H9 (cell line): ENCODE measurements at regions not wholly inside any gene's neighbourhood (a gene's known extent, or its start where the extent isn't known, plus 50 kb on each side); places are given as distances from the start of the nearest gene placed in this dataset.

Experiments
- DNase-seq: peaks from one replicate; pipeline ENCODE4 v3.0.0-alpha.2; 2017
- H2AFZ ChIP-seq: one replicate; pipeline ENCODE4 v1.6.1; 2013; ENCODE audit warnings: mild to moderate bottlenecking, low read length, control low read depth, moderate library complexity
- H2AK5ac ChIP-seq: 2 replicates; pipeline ENCODE4 v1.6.1; 2013; ENCODE audit warnings: low read length, control low read depth, mixed read lengths; ENCODE audit not compliant: insufficient read length
- H2BK120ac ChIP-seq: one replicate; pipeline ENCODE4 v1.6.1; 2013; ENCODE audit warnings: low read depth, mild to moderate bottlenecking, low read length, control low read depth, inconsistent platforms; ENCODE audit not compliant: poor library complexity, severe bottlenecking
- H2BK12ac ChIP-seq: 2 replicates; pipeline ENCODE4 v1.6.1; 2013; ENCODE audit warnings: low read length, control low read depth, mixed read lengths, low read depth; ENCODE audit not compliant: insufficient read length
- H2BK15ac ChIP-seq: 2 replicates; pipeline ENCODE4 v1.6.1; 2013; ENCODE audit warnings: low read depth, low read length, control low read depth
- H2BK20ac ChIP-seq: one replicate; pipeline ENCODE4 v1.6.1; 2013; ENCODE audit warnings: low read depth, mild to moderate bottlenecking, low read length, control low read depth, inconsistent platforms; ENCODE audit not compliant: poor library complexity, severe bottlenecking
- H2BK5ac ChIP-seq: 2 replicates; pipeline ENCODE4 v1.6.1; 2013; ENCODE audit warnings: low read length, control low read depth, mixed read lengths; ENCODE audit not compliant: insufficient read length
- H3K14ac ChIP-seq: 2 replicates; pipeline ENCODE4 v1.6.1; 2013; ENCODE audit warnings: low read length, control low read depth; ENCODE audit not compliant: insufficient read depth
- H3K18ac ChIP-seq: 2 replicates; pipeline ENCODE4 v1.6.1; 2013; ENCODE audit warnings: low read depth, mild to moderate bottlenecking, mixed read lengths, low read length, control low read depth; ENCODE audit not compliant: insufficient read length
- H3K23ac ChIP-seq: 2 replicates; pipeline ENCODE4 v1.6.1; 2013; ENCODE audit warnings: low read length, control low read depth, mixed read lengths, low read depth; ENCODE audit not compliant: insufficient read length
- H3K23me2 ChIP-seq: 2 replicates; pipeline ENCODE4 v1.6.1; 2013; ENCODE audit warnings: low read depth, mild to moderate bottlenecking, mixed read lengths, low read length, control low read depth; ENCODE audit not compliant: insufficient read length, poor library complexity, severe bottlenecking
- H3K27ac ChIP-seq: 2 replicates; pipeline ENCODE4 v1.5.1; 2013; ENCODE audit warnings: low read length, control low read depth, mixed read lengths, low read depth; ENCODE audit not compliant: insufficient read length
- H3K27me3 ChIP-seq: 2 replicates; pipeline ENCODE4 v1.6.1; 2013; ENCODE audit warnings: low read length, control low read depth, inconsistent platforms; ENCODE audit not compliant: insufficient read depth
- H3K4ac ChIP-seq: 2 replicates; pipeline ENCODE4 v1.6.1; 2013; ENCODE audit warnings: low read depth, mild to moderate bottlenecking, control low read depth, inconsistent platforms, low read length, moderate library complexity
- H3K4me1 ChIP-seq: 2 replicates; pipeline ENCODE4 v1.6.1; 2013; ENCODE audit warnings: low read length, control low read depth, inconsistent platforms; ENCODE audit not compliant: insufficient read depth
- H3K4me2 ChIP-seq: 2 replicates; pipeline ENCODE4 v1.6.1; 2013; ENCODE audit warnings: low read length, control low read depth, mixed read lengths; ENCODE audit not compliant: insufficient read length, insufficient read depth
- H3K56ac ChIP-seq: 2 replicates; pipeline ENCODE4 v1.6.1; 2013; ENCODE audit warnings: low read depth, mild to moderate bottlenecking, mixed read lengths, low read length, control low read depth; ENCODE audit not compliant: insufficient read length
- H3K79me1 ChIP-seq: 2 replicates; pipeline ENCODE4 v1.6.1; 2013; ENCODE audit warnings: low read depth, mild to moderate bottlenecking, moderate library complexity, low read length, control low read depth, inconsistent platforms; ENCODE audit not compliant: insufficient read depth, poor library complexity, severe bottlenecking
- H3K79me2 ChIP-seq: 2 replicates; pipeline ENCODE4 v1.6.1; 2013; ENCODE audit warnings: low read length, control low read depth, inconsistent platforms; ENCODE audit not compliant: insufficient read depth
- H3K9ac ChIP-seq: 2 replicates; pipeline ENCODE4 v1.6.1; 2013; ENCODE audit warnings: low read length, control low read depth, mixed read lengths; ENCODE audit not compliant: insufficient read length; ENCODE audit errors: extremely low read depth
- H3K9me3 ChIP-seq: one replicate; pipeline ENCODE4 v1.6.1; 2013; ENCODE audit warnings: low read depth, low read length, inconsistent platforms; ENCODE audit not compliant: control insufficient read depth
- H3T11ph ChIP-seq: one replicate; pipeline ENCODE4 v1.6.1; 2013; ENCODE audit warnings: mild to moderate bottlenecking, low read length, control low read depth, inconsistent platforms
- H4K20me1 ChIP-seq: one replicate; pipeline ENCODE4 v1.6.1; 2013; ENCODE audit not compliant: control insufficient read depth, insufficient read length, insufficient read depth
- H4K5ac ChIP-seq: 2 replicates; pipeline ENCODE4 v1.6.1; 2013; ENCODE audit warnings: low read depth, mild to moderate bottlenecking, mixed read lengths, low read length, control low read depth; ENCODE audit not compliant: insufficient read length
- H4K8ac ChIP-seq: replicated peaks from 2 replicates; pipeline ENCODE4 v1.6.1; 2013; ENCODE audit warnings: low read length, control low read depth, mixed read lengths, low read depth; ENCODE audit not compliant: insufficient read length
- H4K91ac ChIP-seq: 2 replicates; pipeline ENCODE4 v1.6.1; 2013; ENCODE audit warnings: low read depth, mild to moderate bottlenecking, moderate library complexity, mixed read lengths, low read length, control low read depth; ENCODE audit not compliant: insufficient read length
- H3K27ac Mint-ChIP-seq, 3 experiments: 2 replicates in 2 of 3; 3 replicates in 1 of 3; pipeline ENCODE4 v1.8.0; 2020 to 2021; ENCODE audit warnings: mixed read lengths in 3 of 3, mild to moderate bottlenecking in 1 of 3, moderate library complexity in 1 of 3
- H3K27me3 Mint-ChIP-seq: 2 replicates; pipeline ENCODE4 v1.8.0; 2021; ENCODE audit warnings: low read depth, mild to moderate bottlenecking, moderate library complexity, mixed read lengths
- H3K36me3 Mint-ChIP-seq, 3 experiments: 2 replicates in 2 of 3; 3 replicates in 1 of 3; pipeline ENCODE4 v1.8.0; 2020 to 2021; ENCODE audit warnings: low read depth in 3 of 3, mixed read lengths in 3 of 3; ENCODE audit not compliant: insufficient read depth in 1 of 3
- H3K4me1 Mint-ChIP-seq, 2 experiments: 2 replicates each; pipeline ENCODE4 v1.8.0; 2020; ENCODE audit warnings: mixed read lengths in 2 of 2
- H3K4me3 Mint-ChIP-seq, 2 experiments: 2 replicates in 1 of 2; 3 replicates in 1 of 2; pipeline ENCODE4 v1.8.0; 2020 to 2021; ENCODE audit warnings: mild to moderate bottlenecking in 2 of 2, mixed read lengths in 2 of 2, moderate library complexity in 1 of 2
- H3K9me3 Mint-ChIP-seq, 2 experiments: 2 replicates in 1 of 2; 3 replicates in 1 of 2; pipeline ENCODE4 v1.8.0; 2020; ENCODE audit warnings: mild to moderate bottlenecking in 2 of 2, mixed read lengths in 2 of 2, moderate library complexity in 1 of 2
- WGBS: extraction: QIAGEN DNeasy Blood & Tissue Kit; methylation state at CpG from one replicate; pipeline ENCODE4 v1.1.7; 2013; ENCODE audit warnings: missing lambda C conversion rate, low lambda C conversion rate, mixed read lengths; ENCODE audit not compliant: insufficient read length; ENCODE audit errors: extremely low coverage; 5-methylcytosine and 5-hydroxymethylcytosine counted together
- TF ChIP-seq, protein P1 (sequence below): fragments of 200-600 bp; sonication (generic); conservative IDR thresholded peaks from 3 replicates; pipeline ENCODE4 v1.8.0; 2021; ENCODE audit warnings: antibody characterized with exemption, mild to moderate bottlenecking

DNA sequence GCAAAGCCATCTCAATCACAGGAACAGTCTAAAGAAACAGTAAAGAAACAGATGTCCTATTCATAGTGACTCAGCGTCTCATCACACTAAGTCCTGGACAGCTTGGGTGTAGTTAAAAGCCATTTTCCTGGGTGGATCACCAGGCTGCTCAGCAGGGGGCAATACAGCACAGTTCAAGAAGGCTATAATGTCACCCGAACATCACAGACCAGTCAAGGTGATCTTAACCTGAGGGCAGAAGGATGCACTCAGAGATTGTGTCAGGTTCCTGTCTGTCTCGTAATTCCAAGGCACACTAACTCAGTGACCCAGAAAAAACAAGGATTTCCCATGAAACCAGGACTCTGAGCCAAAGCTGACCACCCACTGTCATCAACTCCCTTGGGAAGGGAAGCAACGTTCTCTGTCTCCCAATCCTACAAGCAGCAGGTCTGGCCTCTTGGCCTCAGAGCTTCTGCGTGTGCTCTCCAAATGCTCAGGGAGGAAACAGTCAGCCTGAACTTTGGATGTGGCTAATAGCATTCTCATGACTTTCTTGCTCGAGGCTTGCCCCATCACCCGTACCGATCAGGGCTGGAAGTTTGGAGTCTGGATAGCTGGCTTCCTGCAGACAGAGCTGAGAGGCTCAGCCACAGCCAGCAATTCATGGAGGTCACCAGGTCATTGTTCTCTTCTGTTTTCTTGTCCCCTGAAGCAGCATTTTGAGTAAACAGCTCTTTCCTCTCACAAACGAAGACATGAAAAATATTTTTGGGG is 90.4 kb upstream of the FAM171A1 start:
- Histone ChIP-seq H2BK12ac (no peak overlapping the region), H2AFZ (no peak overlapping the region), H4K20me1 (no peaks in the 10 kb centered on the region), H3K9ac (no peak overlapping the region), H3K27ac (no peak overlapping the region), H2BK120ac (no peak overlapping the region), H3K4ac (no peak overlapping the region), H2BK5ac (no peak overlapping the region), H3K4me1 (no peaks in the 10 kb centered on the region), H3K23me2 (no peaks in the 10 kb centered on the region), H4K8ac (no peak overlapping the region), H3K27me3 (peaks cover 2% of the 10 kb centered on the region; the same call in 1 of the 2 replicates), H4K5ac (no peak overlapping the region), H3K56ac (no peak overlapping the region), H2BK15ac (no peak overlapping the region), H3K79me1 (no peaks in the 10 kb centered on the region), H3K18ac (no peak overlapping the region), H3T11ph (no peak overlapping the region), H3K9me3 (no peaks in the 10 kb centered on the region), H2AK5ac (no peak overlapping the region), H3K79me2 (no peaks in the 10 kb centered on the region), H3K14ac (no peak overlapping the region), H2BK20ac (no peak overlapping the region), H3K4me2 (no peak overlapping the region), H4K91ac (no peak overlapping the region), H3K23ac (no peak overlapping the region)
- Mint-ChIP-seq H3K4me3 (no peak overlapping the region), H3K36me3 (no peaks in the 10 kb centered on the region), H3K9me3 (no peaks in the 10 kb centered on the region), H3K4me1 (no peaks in the 10 kb centered on the region), H3K27me3 (peaks cover 81% of the 10 kb centered on the region), H3K27ac (no peak overlapping the region)
- TF ChIP-seq, protein P1, sequence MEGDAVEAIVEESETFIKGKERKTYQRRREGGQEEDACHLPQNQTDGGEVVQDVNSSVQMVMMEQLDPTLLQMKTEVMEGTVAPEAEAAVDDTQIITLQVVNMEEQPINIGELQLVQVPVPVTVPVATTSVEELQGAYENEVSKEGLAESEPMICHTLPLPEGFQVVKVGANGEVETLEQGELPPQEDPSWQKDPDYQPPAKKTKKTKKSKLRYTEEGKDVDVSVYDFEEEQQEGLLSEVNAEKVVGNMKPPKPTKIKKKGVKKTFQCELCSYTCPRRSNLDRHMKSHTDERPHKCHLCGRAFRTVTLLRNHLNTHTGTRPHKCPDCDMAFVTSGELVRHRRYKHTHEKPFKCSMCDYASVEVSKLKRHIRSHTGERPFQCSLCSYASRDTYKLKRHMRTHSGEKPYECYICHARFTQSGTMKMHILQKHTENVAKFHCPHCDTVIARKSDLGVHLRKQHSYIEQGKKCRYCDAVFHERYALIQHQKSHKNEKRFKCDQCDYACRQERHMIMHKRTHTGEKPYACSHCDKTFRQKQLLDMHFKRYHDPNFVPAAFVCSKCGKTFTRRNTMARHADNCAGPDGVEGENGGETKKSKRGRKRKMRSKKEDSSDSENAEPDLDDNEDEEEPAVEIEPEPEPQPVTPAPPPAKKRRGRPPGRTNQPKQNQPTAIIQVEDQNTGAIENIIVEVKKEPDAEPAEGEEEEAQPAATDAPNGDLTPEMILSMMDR = no peak
- no CpG with 5 or more reads among the region's 9 CpGs for WGBS
- no peak for DNase-seq
